Hepatocyte (in vitro differentiated cells): ENCODE measurements at regions not wholly inside any gene's neighbourhood (a gene's known extent, or its start where the extent isn't known, plus 50 kb on each side); places are given as distances from the start of the nearest gene placed in this dataset.

Experiments used
- CTCF ChIP-seq: fragments of 200-600 bp; sonication (generic); IDR thresholded peaks from 2 replicates; pipeline ENCODE4 v1.5.1; 2016; ENCODE audit warnings: antibody characterized with exemption, mild to moderate bottlenecking; ENCODE audit not compliant: poor library complexity
- EZH2 ChIP-seq: fragments of 200-600 bp; sonication (generic); IDR thresholded peaks from 2 replicates; pipeline ENCODE4 v1.6.1; 2016; ENCODE audit warnings: antibody characterized with exemption, mild to moderate bottlenecking, borderline replicate concordance
- EZH2phosphoT487 ChIP-seq: fragments of 200-600 bp; sonication (generic); IDR thresholded peaks from one replicate; pipeline ENCODE4 v1.6.1; 2018; ENCODE audit warnings: antibody characterized with exemption, mild to moderate bottlenecking, low read depth, moderate library complexity; ENCODE audit not compliant: unreplicated experiment, severe bottlenecking

DNA sequence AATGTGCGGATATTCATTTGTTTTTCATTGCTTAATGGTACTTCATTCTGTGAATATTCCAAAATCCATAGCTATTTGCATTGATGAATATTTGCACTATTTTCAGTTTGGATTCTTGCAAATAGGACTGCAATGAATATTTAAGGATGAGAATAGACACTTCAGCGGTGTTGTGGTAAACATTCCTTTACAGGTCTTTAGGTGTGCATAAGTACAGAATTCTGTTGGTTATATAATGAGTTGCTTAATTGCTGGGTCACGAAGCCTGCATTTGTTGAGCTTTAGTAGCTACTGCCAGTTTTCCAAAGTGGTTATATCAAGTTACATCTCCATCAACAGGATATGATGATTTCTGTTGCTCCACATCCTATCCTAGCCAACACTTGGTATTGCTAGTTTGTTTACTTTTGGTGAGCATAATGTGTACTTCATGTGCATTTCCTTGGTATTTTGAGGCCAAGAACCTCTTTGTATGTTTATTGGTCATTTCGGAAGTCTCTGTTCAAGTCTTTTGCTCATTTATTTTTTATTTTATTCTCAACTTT is 64.2 kb upstream of the CYYR1 start:
- TF ChIP-seq CTCF (no peak), EZH2 (no peak), EZH2phosphoT487 (no peak)
